CD4-positive, alpha-beta T cell treated with Interleukin-4 for 4 hours (primary cell): ENCODE measurements at regions not wholly inside any gene's neighbourhood (a gene's known extent, or its start where the extent isn't known, plus 50 kb on each side); places are given as distances from the start of the nearest gene placed in this dataset.
"Not testable (repeated sequence)": the region's sequence is repeated elsewhere in the genome, so short reads cannot be mapped to it uniquely, and the experiment has no call there.

Source experiments
- DNase-seq: peaks from one replicate; pipeline ENCODE4 v3.0.0-alpha.2; 2020

- DNase-seq: no peak
Observed at GRCh38 chr15:69554279-69554961, 101.8 kb downstream of the RPLP1 start.

- no peak for DNase-seq
Observed at GRCh38 chr15:69555080-69555479, 102.5 kb downstream of the RPLP1 start.

- DNase-seq: no peak
Observed at GRCh38 chr15:69556344-69556743, 103.7 kb downstream of the RPLP1 start.

GRCh38 chr15:69557020-69557706, 104.5 kb downstream of the RPLP1 start:
- DNase-seq: no peak

DNA sequence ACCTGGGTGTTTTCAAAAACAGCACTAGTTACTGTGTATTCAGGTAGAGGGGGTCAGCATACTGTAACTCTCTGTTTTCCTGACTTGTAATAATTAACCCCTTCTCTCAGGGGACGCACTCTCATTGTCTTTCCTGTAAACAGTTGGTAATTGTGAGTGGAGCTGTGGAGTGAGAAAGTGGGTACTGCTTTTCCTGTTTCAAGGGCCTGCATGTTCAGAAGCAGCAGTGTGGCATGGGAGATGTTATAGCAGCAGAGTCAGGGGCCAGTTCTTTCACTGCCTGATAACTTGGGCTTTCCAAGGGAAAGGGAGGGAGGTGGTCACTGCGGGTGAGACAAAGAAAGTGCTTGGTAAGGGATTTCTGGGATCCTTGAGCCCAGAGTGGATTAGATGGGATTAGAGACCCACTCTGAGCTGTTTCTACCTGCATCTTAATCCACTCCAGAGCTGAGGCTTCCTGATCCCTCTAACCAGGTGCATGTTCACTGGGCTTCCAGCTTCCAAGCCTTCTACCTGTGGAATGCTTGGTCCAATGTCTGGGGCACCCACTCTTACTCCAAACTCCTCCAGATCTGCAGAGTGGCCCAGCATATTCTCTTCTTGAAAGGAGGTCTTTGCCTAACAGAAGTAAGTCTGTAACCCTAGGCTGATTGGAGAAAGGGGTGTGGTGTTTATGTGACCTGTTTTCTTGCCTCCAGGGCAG, 105.2 kb downstream of the RPLP1 start:
- DNase-seq: no peak

DNA sequence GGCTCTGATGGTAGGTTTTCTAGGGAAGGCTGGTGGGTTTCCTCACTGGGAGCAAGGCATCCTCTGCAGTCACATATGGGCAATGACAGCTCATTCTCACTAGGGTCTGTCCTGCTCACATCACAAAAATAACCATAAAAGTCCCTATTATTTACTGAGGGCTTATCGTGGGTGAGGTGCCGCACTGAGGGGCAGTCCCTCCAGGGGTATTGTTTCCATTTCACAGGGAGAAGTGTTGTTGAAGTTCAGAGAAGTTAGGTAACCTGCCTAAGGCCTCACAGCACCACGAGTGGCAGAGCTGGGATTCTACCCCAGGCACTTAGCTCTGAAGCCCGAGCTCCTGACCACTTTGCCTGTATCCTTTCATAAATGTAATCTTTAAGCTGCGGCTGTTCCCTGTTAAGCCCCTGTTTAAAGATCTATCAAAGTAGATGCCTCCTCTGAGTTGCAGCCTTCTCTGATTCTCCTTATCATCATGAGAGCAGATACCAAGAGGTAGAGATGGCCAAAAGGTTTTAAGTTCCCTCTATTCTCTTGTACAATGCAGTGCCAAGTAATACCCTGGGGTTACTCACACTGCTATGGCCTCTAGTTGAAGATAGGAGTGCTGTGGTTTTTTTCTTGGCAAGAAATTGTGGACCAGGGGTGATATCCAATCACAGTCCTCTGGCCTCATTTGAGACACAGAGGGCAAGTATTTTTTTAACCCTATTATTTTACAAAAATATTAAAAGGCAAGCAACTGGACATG, 107.0 kb downstream of the RPLP1 start:
- DNase-seq: no peak

- no peak for DNase-seq
Observed at GRCh38 chr15:69561071-69561784, 108.6 kb downstream of the RPLP1 start.

GRCh38 chr15:69562116-69562515, 109.5 kb downstream of the RPLP1 start:
- DNase-seq: no peak

DNA sequence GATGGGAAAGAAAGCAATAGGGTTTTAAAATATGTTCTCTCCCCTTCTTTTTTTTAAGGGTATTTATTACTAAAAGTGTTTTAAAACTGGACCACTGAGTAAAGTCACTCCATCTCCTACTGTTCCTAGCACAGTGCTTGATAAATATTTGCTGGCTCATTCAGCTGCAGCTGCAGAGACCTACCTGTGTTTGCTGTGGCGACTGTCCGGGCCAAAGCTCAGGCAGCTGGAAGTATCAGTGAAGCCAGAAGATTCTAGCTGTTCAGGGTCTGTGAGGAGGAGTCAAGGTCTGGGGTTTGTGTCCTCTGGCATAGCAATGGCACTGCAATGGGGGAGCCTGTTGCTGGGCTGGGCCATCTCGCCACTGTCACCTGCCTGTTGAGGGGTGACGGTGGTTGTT, 109.9 kb downstream of the RPLP1 start:
- no peak for DNase-seq

DNA sequence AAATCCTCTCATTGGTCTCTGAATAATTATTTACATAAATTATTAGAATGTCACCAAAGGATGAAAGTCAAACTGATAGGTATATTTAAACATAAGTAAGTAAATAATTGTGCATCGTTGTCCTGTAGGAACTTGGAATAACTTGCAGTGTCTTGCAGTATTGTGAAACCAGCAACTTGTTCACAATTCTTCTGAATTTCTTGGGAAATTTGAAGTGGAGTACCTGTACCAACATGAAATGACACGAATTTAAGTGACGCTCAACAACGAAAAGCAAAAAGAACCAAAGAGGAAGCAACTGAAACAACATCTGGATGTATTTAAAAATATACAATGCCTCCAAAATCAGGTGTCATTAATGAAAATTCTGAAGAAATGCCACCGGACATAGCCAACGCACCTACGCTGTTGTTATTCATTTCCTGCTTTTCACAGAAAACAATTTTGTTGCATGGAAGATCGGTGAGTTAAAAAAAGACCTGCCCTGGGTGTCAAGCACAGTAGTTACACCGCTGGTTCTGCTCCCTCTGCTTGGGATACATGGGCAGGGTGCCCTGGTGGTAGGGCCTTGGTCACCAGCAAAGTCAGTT, 112.5 kb downstream of the RPLP1 start:
- no peak for DNase-seq

GRCh38 chr15:69567238-69567760, 114.7 kb downstream of the RPLP1 start:
- DNase-seq: not testable (repeated sequence)

DNA sequence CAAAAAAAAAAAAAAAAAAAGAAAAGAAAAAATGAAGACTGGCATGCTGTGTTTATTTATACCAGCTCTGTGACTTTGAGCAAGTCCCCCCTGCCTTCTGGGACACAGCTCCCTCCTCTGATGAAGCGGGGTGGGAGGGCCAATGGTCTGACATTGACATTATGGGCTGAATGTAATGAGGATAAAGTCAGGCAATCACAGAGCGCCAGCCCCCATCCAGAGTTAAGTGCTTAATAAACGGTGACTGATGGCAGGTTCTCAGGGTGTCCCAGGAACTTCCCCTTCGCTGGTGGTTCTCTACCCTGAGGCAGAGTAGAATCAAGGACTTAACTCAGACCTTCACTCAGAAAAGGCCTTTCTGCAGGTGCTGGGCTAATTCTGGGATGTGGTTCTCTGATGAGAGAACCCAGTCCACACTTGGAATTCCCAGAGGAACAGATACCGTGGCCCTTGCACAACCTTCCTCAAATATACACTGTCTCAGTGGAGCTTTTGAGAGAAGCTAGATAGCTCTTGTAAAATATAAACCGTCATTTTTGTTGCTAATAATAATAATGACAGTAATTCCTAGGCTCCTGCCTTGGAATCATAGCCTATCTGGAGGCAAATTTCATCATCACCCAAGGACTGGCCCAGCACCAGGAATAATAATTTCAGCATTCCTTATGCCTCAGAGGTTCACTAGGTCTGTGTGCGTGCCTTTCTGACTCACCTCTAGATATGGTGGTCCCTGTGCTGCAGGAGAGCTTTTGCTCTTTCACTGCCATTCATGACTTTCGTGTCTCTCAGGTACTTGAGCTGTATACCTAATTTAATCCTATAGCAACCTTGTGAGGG, 115.8 kb downstream of the RPLP1 start:
- no peak for DNase-seq

- no peak for DNase-seq
Observed at GRCh38 chr15:69570454-69570853, 117.8 kb downstream of the RPLP1 start.

GRCh38 chr15:69570997-69571396, 118.4 kb downstream of the RPLP1 start:
- DNase-seq: no peak

DNA sequence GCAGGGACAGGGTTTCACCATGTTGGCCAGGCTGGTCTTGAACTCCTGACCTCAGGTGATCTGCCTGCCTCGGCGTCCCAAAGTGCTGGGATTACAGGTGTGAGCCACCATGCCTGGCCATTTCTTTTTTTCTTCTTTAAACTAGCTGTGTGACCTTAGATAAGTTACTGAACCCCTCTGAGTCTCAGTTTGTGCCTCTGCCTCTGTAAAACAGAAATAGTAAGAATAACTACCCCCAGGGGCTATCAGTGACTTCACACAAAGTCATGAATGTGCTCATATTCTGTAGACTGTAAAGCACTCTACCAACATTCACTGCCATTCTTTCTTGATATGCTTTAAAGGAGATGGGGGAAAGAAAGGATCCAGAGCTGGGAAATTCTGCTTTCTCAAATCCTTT, 120.7 kb downstream of the RPLP1 start:
- not testable (repeated sequence) for DNase-seq

GRCh38 chr15:69573815-69574475, 121.3 kb downstream of the RPLP1 start:
- no peak for DNase-seq

- DNase-seq: no peak
Observed at GRCh38 chr15:69574506-69574905, 121.9 kb downstream of the RPLP1 start.

GRCh38 chr15:69575387-69575786, 122.8 kb downstream of the RPLP1 start:
- no peak for DNase-seq

GRCh38 chr15:69576035-69576526, 123.5 kb downstream of the RPLP1 start:
- peak; percentile 52 for DNase-seq

DNA sequence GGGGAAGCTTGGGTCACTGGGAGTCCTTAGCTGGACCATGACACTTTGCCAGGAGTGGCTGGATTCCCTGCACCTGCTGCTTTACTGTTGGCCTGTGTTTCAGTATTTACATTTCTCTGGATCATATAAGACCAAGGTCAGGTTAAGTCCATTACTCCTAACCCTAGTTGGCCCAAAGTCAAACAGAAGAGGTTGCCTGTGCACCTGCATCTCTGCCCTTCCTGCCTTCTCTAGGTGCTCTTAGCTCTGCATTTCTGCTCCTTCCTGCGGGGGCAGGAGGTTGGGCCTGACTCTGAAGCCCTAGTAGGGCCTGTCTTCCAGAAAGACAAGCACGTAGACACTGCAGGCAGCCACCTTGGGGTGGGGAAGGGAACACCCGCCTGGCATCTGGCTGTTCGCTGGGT, 124.3 kb downstream of the RPLP1 start:
- no peak for DNase-seq
